ENCODE measurements at regions not wholly inside any gene's neighbourhood (a gene's known extent, or its start where the extent isn't known, plus 50 kb on each side); places are given as distances from the start of the nearest gene placed in this dataset.

DNA sequence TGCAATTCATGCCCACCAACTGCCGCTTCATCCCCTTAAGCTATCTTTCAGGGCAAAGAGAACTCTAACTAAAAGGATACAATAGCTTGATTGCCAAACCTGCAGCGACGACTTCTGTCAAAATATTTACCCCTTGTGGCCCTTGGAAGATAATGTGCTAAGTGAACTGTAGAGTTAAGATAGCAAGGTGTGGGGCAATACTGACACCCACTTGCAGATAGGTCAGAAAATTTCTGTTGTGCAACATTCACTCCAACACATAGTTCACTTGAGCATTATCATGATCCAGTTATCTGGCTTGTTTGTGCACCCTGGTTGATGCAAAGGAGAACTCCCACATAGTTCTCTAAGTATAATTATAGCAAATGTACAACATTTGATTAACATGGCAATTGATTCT, 55.6 kb downstream of the RHOXF2B start:
- ATAC-seq (no peak), DNase-seq (ENCODE audit: low spot score) (no peak)
- no peaks in the 10 kb centered on the region for H4K20me1 ChIP-seq (replicated peaks; ENCODE audit: insufficient read depth)
- Mint-ChIP-seq H3K4me1 (no peaks in the 10 kb centered on the region), H3K27ac (no peak overlapping the region), H3K36me3 (ENCODE audit: low read depth) (no peaks in the 10 kb centered on the region), H3K27me3 (ENCODE audit: insufficient read depth, low read depth, poor library complexity) (peaks cover 19% of the 10 kb centered on the region), H3K9me3 (peaks cover 4% of the 10 kb centered on the region; the same call in 1 of the 3 replicates), H3K4me3 (no peak overlapping the region)
- no peak overlapping the region for H3K4me2 ChIP-seq
- H3K36me3 ChIP-seq (ENCODE audit: insufficient read depth): no peaks in the 10 kb centered on the region
- no peaks in the 10 kb centered on the region for H3F3A ChIP-seq (replicated peaks; ENCODE audit: low read depth)
- no peak overlapping the region for H3K27ac ChIP-seq (ENCODE audit: low read depth)
- peaks cover 30% of the 10 kb centered on the region for H3K27me3 ChIP-seq (ENCODE audit: insufficient read depth)
- H2AFZ ChIP-seq: no peak overlapping the region
- no peaks in the 10 kb centered on the region for H3K4me1 ChIP-seq (ENCODE audit: insufficient read depth)
- no peaks in the 10 kb centered on the region for H3K79me2 ChIP-seq (replicated peaks; ENCODE audit: insufficient read depth)
- H3K4me3 ChIP-seq: no peak overlapping the region
- no peak for TF ChIP-seq JUNB (IDR thresholded peaks at IDR 0.05; ENCODE audit: unreplicated experiment)
- H3K9me2 ChIP-seq (ENCODE audit: insufficient read depth): no peaks in the 10 kb centered on the region

DNA sequence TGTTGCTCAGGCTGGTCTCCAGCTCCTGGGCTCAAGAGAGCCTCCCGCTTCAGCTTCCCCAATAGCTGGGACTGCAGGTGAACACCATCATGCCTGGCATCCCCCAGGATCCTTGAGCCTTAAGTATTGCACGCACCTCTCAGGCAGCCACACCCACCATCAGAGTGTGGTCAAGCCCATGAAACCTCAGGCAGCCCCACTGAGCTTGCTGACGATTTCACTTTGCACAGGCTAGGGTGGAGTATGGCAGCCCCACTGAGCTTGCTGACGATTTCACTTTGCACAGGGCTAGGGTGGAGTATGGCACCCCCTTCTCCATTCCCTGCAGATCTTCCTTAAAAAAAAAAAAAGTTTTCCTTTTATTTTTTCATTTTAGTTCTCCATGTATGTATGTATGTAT, 57.2 kb downstream of the RHOXF2B start:
- H3K79me2 ChIP-seq (replicated peaks; ENCODE audit: insufficient read depth): no peaks in the 10 kb centered on the region
- H3K4me1 Mint-ChIP-seq: peaks cover 2% of the 10 kb centered on the region; the same call in 1 of the 3 replicates

More for the DNA sequence above, 57.2 kb downstream of the RHOXF2B start:
- H2AFZ ChIP-seq: no peak overlapping the region
- no peaks in the 10 kb centered on the region for H3F3A ChIP-seq (replicated peaks; ENCODE audit: low read depth)
- H3K9me2 ChIP-seq (ENCODE audit: insufficient read depth): no peaks in the 10 kb centered on the region
- no peaks in the 10 kb centered on the region for H4K20me1 ChIP-seq (replicated peaks; ENCODE audit: insufficient read depth)
- DNase-seq (ENCODE audit: low spot score): no peak
- peaks cover 33% of the 10 kb centered on the region for H3K27me3 Mint-ChIP-seq (ENCODE audit: insufficient read depth, low read depth, poor library complexity)
- no peak overlapping the region for H3K4me3 ChIP-seq
- TF ChIP-seq, protein P1, sequence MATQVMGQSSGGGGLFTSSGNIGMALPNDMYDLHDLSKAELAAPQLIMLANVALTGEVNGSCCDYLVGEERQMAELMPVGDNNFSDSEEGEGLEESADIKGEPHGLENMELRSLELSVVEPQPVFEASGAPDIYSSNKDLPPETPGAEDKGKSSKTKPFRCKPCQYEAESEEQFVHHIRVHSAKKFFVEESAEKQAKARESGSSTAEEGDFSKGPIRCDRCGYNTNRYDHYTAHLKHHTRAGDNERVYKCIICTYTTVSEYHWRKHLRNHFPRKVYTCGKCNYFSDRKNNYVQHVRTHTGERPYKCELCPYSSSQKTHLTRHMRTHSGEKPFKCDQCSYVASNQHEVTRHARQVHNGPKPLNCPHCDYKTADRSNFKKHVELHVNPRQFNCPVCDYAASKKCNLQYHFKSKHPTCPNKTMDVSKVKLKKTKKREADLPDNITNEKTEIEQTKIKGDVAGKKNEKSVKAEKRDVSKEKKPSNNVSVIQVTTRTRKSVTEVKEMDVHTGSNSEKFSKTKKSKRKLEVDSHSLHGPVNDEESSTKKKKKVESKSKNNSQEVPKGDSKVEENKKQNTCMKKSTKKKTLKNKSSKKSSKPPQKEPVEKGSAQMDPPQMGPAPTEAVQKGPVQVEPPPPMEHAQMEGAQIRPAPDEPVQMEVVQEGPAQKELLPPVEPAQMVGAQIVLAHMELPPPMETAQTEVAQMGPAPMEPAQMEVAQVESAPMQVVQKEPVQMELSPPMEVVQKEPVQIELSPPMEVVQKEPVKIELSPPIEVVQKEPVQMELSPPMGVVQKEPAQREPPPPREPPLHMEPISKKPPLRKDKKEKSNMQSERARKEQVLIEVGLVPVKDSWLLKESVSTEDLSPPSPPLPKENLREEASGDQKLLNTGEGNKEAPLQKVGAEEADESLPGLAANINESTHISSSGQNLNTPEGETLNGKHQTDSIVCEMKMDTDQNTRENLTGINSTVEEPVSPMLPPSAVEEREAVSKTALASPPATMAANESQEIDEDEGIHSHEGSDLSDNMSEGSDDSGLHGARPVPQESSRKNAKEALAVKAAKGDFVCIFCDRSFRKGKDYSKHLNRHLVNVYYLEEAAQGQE (IDR thresholded peaks at IDR 0.05; ENCODE audit: unreplicated experiment): no peak
- no peak for TF ChIP-seq POLR2AphosphoS5 (IDR thresholded peaks at IDR 0.05; ENCODE audit: low read depth)
- TF ChIP-seq, protein P2, sequence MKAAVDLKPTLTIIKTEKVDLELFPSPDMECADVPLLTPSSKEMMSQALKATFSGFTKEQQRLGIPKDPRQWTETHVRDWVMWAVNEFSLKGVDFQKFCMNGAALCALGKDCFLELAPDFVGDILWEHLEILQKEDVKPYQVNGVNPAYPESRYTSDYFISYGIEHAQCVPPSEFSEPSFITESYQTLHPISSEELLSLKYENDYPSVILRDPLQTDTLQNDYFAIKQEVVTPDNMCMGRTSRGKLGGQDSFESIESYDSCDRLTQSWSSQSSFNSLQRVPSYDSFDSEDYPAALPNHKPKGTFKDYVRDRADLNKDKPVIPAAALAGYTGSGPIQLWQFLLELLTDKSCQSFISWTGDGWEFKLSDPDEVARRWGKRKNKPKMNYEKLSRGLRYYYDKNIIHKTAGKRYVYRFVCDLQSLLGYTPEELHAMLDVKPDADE (IDR thresholded peaks at IDR 0.05): no peak
- TF ChIP-seq, protein P3, sequence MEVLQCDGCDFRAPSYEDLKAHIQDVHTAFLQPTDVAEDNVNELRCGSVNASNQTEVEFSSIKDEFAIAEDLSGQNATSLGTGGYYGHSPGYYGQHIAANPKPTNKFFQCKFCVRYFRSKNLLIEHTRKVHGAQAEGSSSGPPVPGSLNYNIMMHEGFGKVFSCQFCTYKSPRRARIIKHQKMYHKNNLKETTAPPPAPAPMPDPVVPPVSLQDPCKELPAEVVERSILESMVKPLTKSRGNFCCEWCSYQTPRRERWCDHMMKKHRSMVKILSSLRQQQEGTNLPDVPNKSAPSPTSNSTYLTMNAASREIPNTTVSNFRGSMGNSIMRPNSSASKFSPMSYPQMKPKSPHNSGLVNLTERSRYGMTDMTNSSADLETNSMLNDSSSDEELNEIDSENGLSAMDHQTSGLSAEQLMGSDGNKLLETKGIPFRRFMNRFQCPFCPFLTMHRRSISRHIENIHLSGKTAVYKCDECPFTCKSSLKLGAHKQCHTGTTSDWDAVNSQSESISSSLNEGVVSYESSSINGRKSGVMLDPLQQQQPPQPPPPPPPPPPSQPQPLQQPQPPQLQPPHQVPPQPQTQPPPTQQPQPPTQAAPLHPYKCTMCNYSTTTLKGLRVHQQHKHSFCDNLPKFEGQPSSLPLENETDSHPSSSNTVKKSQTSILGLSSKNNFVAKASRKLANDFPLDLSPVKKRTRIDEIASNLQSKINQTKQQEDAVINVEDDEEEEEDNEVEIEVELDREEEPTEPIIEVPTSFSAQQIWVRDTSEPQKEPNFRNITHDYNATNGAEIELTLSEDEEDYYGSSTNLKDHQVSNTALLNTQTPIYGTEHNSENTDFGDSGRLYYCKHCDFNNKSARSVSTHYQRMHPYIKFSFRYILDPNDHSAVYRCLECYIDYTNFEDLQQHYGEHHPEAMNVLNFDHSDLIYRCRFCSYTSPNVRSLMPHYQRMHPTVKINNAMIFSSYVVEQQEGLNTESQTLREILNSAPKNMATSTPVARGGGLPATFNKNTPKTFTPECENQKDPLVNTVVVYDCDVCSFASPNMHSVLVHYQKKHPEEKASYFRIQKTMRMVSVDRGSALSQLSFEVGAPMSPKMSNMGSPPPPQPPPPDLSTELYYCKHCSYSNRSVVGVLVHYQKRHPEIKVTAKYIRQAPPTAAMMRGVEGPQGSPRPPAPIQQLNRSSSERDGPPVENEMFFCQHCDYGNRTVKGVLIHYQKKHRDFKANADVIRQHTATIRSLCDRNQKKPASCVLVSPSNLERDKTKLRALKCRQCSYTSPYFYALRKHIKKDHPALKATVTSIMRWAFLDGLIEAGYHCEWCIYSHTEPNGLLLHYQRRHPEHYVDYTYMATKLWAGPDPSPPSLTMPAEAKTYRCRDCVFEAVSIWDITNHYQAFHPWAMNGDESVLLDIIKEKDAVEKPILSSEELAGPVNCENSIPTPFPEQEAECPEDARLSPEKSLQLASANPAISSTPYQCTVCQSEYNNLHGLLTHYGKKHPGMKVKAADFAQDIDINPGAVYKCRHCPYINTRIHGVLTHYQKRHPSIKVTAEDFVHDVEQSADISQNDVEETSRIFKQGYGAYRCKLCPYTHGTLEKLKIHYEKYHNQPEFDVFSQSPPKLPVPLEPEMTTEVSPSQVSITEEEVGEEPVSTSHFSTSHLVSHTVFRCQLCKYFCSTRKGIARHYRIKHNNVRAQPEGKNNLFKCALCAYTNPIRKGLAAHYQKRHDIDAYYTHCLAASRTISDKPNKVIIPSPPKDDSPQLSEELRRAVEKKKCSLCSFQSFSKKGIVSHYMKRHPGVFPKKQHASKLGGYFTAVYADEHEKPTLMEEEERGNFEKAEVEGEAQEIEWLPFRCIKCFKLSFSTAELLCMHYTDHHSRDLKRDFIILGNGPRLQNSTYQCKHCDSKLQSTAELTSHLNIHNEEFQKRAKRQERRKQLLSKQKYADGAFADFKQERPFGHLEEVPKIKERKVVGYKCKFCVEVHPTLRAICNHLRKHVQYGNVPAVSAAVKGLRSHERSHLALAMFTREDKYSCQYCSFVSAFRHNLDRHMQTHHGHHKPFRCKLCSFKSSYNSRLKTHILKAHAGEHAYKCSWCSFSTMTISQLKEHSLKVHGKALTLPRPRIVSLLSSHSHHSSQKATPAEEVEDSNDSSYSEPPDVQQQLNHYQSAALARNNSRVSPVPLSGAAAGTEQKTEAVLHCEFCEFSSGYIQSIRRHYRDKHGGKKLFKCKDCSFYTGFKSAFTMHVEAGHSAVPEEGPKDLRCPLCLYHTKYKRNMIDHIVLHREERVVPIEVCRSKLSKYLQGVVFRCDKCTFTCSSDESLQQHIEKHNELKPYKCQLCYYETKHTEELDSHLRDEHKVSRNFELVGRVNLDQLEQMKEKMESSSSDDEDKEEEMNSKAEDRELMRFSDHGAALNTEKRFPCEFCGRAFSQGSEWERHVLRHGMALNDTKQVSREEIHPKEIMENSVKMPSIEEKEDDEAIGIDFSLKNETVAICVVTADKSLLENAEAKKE (CRISPR knock-in tag; IDR thresholded peaks at IDR 0.05): no peak
- TF ChIP-seq ZNF114 (CRISPR knock-in tag; IDR thresholded peaks at IDR 0.05): no peak
- no peak for TF ChIP-seq ZNF331 (CRISPR knock-in tag; IDR thresholded peaks at IDR 0.05; ENCODE audit: low read depth)
- TF ChIP-seq CREB1 (CRISPR knock-in tag; IDR thresholded peaks at IDR 0.05; ENCODE audit: low read depth): no peak
- no peak for TF ChIP-seq EZH2phosphoT487 (IDR thresholded peaks at IDR 0.05; ENCODE audit: unreplicated experiment)
- no peaks in the 10 kb centered on the region for H3K4me1 ChIP-seq (ENCODE audit: insufficient read depth)
- no peak overlapping the region for H3K27ac Mint-ChIP-seq
- no peak for ATAC-seq
- H3K9me3 Mint-ChIP-seq: no peaks in the 10 kb centered on the region; the same call in 2 of the 3 replicates
- no peak overlapping the region for H3K4me3 Mint-ChIP-seq
- peaks cover 46% of the 10 kb centered on the region for H3K27me3 ChIP-seq (ENCODE audit: insufficient read depth)
- H3K4me2 ChIP-seq: no peak overlapping the region
- H3K36me3 Mint-ChIP-seq (ENCODE audit: low read depth): no peaks in the 10 kb centered on the region
- H3K36me3 ChIP-seq (ENCODE audit: insufficient read depth): no peaks in the 10 kb centered on the region
- no peak overlapping the region for H3K27ac ChIP-seq (ENCODE audit: low read depth)
